HPDE6-E6E7 (cell line): ENCODE measurements at regions not wholly inside any gene's neighbourhood (a gene's known extent, or its start where the extent isn't known, plus 50 kb on each side); places are given as distances from the start of the nearest gene placed in this dataset.

Experiments used
- DNase-seq: peaks from one replicate; pipeline ENCODE4 v3.0.0; 2011; ENCODE audit warnings: missing footprints; ENCODE audit errors: extremely low spot score

GRCh38 chr2:41482659-41483058 is 565.2 kb upstream of the PKDCC start:
- DNase-seq = no peak

DNA sequence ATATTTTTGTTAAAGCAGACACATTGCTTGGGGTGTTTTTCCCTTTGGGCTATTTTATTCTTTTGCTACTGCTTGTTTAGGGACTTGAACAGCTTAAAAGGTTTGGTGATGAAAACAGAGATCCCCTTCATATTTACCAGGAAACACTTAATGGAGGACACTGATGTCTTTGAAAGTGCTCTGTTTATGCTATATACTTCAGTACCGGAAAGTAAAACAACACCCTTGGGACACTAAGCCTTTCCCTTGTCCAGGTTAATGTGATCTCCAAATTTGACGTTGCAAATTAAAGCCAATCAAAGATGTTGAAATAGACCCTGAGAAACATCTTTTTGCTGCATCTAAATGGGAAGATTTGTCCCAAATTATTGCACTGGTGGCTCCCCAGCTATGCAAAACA is 564.6 kb upstream of the PKDCC start:
- no peak for DNase-seq

DNA sequence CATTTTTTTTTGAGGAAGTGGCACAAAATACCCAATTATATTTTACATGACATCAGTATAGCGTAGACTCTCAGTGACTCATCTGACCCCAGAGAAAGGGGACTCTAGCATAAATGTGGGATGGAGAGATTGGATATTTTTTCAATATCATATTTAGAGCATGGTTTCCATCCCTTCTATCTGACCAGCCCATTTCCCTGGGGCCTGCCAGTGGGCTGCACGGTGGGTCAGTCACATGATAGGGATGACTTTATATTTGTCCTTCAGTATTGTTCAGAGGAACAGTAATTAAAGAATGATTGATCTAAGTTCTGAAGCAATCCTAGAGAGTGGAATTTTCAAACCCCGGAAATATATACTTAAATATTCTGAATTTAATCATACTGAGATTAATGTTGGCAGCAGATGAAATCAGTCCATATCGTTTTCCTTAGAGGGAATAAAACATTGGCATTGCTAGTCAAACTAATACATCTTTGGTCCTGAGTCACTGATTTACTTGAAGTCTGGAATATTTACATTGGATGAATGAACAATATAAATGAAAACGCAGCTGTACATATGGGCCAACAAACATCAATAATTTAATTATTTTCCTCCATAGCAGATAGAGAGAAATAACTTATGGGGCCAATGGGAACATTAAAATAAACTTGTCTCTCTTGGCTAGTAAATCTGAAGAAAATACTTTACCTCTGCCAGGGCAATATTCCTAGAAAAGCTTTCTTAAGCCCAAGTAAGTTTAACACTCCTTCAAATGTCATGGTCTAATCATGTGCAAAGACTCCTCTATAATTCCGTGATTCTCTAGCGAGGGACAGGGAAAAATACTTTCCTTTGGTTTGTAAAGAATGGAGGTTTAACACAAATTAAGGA is 563.6 kb upstream of the PKDCC start:
- no peak for DNase-seq

GRCh38 chr2:41484858-41485234 is 563.0 kb upstream of the PKDCC start:
- DNase-seq = no peak

DNA sequence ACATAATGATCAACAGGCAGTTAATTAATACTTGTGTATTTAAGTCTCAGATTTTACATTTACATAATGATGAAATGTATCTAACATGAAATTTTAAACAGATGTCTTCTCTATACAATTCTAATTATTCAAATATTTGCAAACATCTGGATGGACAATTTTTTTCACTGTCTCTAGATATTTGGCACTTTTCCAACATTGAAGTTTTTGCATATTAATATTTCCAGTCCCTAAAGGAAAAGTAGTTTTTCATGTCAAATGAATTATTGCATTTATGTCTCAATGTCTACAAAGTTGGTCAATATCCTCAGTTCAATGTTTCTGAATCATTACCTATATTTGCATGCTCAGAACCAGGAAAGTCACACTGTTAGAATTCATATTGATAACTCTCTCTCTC is 560.9 kb upstream of the PKDCC start:
- DNase-seq = no peak

GRCh38 chr2:41488888-41489287 is 558.9 kb upstream of the PKDCC start:
- no peak for DNase-seq

GRCh38 chr2:41489638-41490037 is 558.2 kb upstream of the PKDCC start:
- DNase-seq = no peak

GRCh38 chr2:41495050-41495449 is 552.8 kb upstream of the PKDCC start:
- DNase-seq = no peak

DNA sequence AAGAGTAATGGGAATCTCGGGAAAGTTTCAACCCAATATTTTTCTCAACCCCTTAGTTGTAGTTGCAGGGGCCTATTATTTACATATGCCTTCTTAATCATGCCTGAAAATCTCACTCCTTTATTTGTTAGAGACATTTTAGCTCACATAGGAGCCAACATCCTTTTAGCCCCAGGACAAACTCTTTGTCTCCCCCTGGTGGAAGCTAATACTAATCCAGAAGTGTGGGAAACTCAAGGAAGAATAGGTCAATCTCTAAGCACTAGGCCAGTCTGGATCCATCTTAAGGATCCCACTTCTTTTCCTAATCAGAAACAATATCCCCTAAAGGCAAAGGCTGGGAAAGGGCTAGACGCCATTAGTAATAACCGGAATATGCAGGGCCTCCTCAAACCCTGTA is 550.9 kb upstream of the PKDCC start:
- DNase-seq = no peak

- DNase-seq = no peak
Measured at GRCh38 chr2:41498781-41499180, 549.0 kb upstream of the PKDCC start.

- DNase-seq = no peak
Measured at GRCh38 chr2:41500895-41501294, 546.9 kb upstream of the PKDCC start.

GRCh38 chr2:41502752-41503151 is 545.1 kb upstream of the PKDCC start:
- DNase-seq = no peak

DNA sequence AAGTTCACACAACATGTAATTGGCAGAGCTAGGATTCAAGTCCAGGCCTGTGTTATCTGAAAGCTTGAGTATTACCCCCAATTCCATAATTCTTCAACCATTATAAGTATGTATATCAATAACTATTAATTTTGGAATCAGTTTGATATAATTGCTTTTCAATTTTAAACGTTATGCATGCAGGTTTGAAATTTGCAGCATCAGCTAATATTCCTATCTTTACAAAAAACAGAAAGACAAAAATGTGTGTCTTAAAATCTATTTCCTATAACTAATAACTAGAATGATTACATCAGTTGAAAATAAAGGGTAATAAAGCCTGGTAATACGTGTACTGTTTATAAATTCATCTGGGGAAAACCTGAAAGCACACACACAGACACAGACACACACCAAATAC is 543.3 kb upstream of the PKDCC start:
- no peak for DNase-seq

DNA sequence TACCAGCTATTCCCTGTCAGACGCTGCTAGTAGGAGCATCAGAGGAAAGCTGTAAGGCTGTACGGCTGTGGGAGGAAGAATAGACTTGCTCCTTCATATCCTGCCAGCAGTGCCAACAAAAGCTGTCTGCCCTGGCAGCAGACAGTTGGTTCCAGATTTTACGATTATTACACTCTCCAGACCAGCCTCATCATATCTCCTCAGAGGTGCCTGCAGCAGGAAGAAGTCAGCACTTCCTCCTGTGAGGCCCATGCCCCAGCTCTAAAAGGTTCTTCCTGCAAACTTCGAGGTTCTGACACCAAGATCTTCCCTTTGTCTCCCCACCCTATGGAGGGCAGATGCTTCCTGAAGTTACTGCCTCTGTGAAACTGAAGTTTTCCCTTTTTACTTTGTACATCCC is 537.7 kb upstream of the PKDCC start:
- no peak for DNase-seq

- no peak for DNase-seq
Measured at GRCh38 chr2:41521211-41521610, 526.6 kb upstream of the PKDCC start.

- DNase-seq = no peak
Measured at GRCh38 chr2:41527525-41528323, 520.1 kb upstream of the PKDCC start.

GRCh38 chr2:41535575-41535974 is 512.2 kb upstream of the PKDCC start:
- no peak for DNase-seq

GRCh38 chr2:41540272-41540998 is 507.4 kb upstream of the PKDCC start:
- no peak for DNase-seq

DNA sequence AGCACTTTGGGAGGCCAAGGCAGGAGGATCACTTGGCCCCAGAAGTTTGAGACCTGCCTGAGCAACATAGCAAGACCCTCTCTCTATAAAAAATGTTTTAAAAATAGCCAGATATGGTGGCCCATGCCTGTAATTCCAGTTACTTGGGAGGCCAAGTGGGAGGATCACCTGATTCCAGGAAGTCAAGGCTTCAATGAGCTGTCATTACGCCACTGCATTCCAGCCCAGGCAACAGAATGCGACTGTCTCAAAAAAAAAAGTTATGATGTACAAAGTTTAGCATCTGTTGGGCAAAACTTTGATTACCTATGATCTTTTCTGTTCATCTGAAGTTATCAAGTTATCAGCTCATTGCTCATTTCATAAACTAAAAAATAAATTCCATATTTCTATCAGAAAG is 504.1 kb upstream of the PKDCC start:
- DNase-seq = no peak

DNA sequence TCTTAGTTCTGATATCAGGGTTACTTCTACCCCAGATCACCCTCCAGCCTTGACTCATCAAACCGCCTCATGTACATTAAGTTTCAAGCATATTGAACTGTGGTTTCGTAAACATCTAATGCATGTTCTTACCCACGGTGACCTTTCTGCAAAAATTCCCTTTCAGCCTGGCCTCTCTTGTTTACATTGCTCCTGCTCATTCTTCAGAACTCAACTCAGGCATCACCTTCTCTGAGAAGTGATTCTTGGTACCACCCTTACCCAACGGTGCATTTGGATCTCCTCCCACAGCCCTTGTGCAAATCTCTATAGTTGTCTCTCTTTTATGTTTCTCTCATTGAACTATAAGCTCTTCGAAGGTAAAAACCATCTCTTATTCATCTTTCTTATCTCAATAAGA is 503.1 kb upstream of the PKDCC start:
- DNase-seq = no peak

DNA sequence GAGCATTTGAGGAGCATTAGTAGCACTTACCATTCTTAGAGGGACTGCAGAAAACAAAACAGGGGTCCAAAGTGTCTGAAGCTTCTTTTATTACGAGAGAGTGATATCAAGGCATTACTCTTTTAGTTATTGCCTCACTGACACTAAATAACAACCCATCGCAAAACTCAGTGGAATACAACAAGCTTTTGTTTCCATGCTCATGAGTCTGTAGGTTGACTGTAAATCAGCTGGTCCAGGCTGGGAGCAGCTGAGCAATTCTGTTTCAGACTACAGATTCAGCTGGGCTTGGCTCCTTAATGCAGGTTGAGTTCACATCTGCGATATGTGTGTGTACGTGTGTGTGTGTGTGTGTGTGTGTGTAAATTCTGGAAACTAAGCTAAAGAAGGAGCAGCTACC is 501.8 kb upstream of the PKDCC start:
- no peak for DNase-seq

DNA sequence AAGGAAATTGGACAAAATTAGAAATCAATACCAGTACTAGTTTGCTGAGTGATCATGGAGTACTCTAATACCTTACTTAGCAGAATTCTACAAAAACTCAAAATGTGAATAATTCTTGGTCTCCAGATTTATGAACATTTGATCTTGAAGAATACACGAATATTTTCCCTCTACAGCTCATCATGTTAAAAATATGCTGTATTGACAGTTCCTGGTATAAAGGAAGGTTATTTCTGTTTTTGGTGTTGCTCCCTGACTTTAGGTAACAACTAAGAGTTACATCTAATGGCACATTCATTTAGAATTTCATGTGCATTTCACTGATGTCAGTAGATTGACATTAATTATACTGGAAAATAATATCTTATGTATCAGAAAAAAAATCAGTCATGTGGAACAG is 479.2 kb upstream of the PKDCC start:
- DNase-seq = no peak

DNA sequence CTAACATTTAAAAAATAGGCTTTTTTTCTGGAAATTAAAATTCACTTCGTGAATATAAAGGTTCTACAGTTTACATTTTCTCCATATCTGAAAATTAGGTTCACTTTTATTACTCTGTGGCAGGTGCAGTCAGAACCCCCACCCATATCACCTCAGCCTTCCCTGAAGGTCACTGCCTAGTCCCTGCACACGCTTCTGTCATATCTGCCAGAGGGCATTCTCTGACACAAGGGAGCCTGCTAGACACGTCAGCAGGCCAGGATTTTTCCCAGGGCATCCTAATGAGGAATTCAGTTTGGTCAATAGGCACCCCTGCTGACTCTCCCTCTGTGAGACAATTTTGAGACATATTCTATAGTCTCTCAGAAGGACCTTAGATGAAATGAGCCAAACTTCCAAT is 475.7 kb upstream of the PKDCC start:
- DNase-seq = no peak
